HEK293T (cell line): ENCODE measurements at regions not wholly inside any gene's neighbourhood (a gene's known extent, or its start where the extent isn't known, plus 50 kb on each side); places are given as distances from the start of the nearest gene placed in this dataset.

ENCODE experiments used
- CTCF ChIA-PET: fragments of 350-600 bp; formaldehyde crosslinking; extraction: SDS; loops from one replicate; lab custom pipeline; 2021; ENCODE audit warnings: antibody characterized with exemption, inconsistent platforms; lab: Yijun Ruan, JAX
- POLR2A ChIA-PET: fragments of 350-600 bp; formaldehyde crosslinking; extraction: SDS; loops from one replicate; lab custom pipeline; 2020; ENCODE audit warnings: antibody characterized with exemption, inconsistent platforms; lab: Yijun Ruan, JAX
- DNase-seq: peaks from one replicate; pipeline ENCODE4 v3.0.0; 2012; ENCODE audit warnings: mixed read lengths; ENCODE audit errors: extremely low spot score
- ARNT ChIP-seq: fragments of 450-650 bp; IDR thresholded peaks from 2 replicates; pipeline ENCODE4 v1.6.1; 2017; ENCODE audit warnings: mild to moderate bottlenecking
- BHLHE40 ChIP-seq: fragments of 450-650 bp; IDR thresholded peaks from 2 replicates; pipeline ENCODE4 v1.6.1; 2016; ENCODE audit warnings: mild to moderate bottlenecking, moderate library complexity, borderline replicate concordance
- CTBP1 ChIP-seq: fragments of 450-650 bp; IDR thresholded peaks from 2 replicates; pipeline ENCODE4 v1.6.1; 2016; ENCODE audit warnings: borderline replicate concordance
- ELF4 ChIP-seq: fragments of 450-650 bp; IDR thresholded peaks from 2 replicates; pipeline ENCODE4 v1.6.1; 2017; ENCODE audit warnings: antibody characterized with exemption
- FOXA1 ChIP-seq: fragments of 450-650 bp; IDR thresholded peaks from 2 replicates; pipeline ENCODE4 v1.6.1; 2016; ENCODE audit warnings: mild to moderate bottlenecking
- FOXK2 ChIP-seq: fragments of 450-650 bp; IDR thresholded peaks from 2 replicates; pipeline ENCODE4 v1.6.1; 2016; ENCODE audit warnings: mild to moderate bottlenecking
- FOXM1 ChIP-seq: fragments of 450-650 bp; IDR thresholded peaks from 2 replicates; pipeline ENCODE4 v1.6.1; 2017; ENCODE audit warnings: mild to moderate bottlenecking, borderline replicate concordance
- HDGF ChIP-seq: fragments of 450-650 bp; IDR thresholded peaks from 2 replicates; pipeline ENCODE4 v1.6.1; 2017; ENCODE audit warnings: antibody characterized with exemption, borderline replicate concordance
- L3MBTL2 ChIP-seq: fragments of 450-650 bp; conservative IDR thresholded peaks from 2 replicates; pipeline ENCODE4 v1.6.1; 2016; ENCODE audit warnings: mild to moderate bottlenecking
- LEF1 ChIP-seq: fragments of 450-650 bp; IDR thresholded peaks from 2 replicates; pipeline ENCODE4 v1.6.1; 2017; ENCODE audit warnings: mild to moderate bottlenecking, borderline replicate concordance
- NFRKB ChIP-seq: fragments of 450-650 bp; IDR thresholded peaks from 2 replicates; pipeline ENCODE4 v1.6.1; 2016; ENCODE audit warnings: mild to moderate bottlenecking, moderate library complexity
- PKNOX1 ChIP-seq: fragments of 450-650 bp; IDR thresholded peaks from 2 replicates; pipeline ENCODE4 v1.6.1; 2016
- SP1 ChIP-seq: fragments of 450-650 bp; IDR thresholded peaks from 2 replicates; pipeline ENCODE4 v1.6.1; 2017
- SUZ12 ChIP-seq: fragments of 450-650 bp; IDR thresholded peaks from 2 replicates; pipeline ENCODE4 v1.6.1; 2016; ENCODE audit warnings: mild to moderate bottlenecking
- TARDBP ChIP-seq: fragments of 450-650 bp; IDR thresholded peaks from 2 replicates; pipeline ENCODE4 v1.6.1; 2016
- ZNF384 ChIP-seq: fragments of 450-650 bp; IDR thresholded peaks from 2 replicates; pipeline ENCODE4 v1.6.1; 2016

DNA sequence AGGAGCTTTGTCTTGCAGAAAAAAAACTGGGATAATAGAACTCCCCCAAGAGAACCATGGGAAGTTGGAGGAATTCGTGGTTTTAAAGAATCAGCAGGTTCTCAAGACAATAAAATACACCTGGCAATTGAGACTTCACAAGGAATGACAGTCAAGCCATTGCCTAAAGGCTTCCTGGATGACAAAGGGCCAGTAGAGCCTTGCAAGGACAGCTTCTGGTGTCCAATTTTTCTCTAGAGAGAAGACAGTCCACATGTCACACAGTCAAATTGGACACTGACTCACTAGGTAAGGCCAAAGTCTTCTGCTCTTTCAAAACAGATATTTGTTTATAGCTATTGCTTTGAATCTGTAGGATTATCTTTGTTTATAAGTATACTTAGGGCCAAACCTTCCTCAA is 80.3 kb upstream of the BMP5 start:
- ChIA-PET POLR2A (no interaction called here), CTCF (interaction anchor here (0.5 kb wide), 1 partner anchor 1105 kb away, joined by 3 read pairs; no protein-coding TSS in a partner anchor)
- DNase-seq: no peak
- TF ChIP-seq ELF4: no peak
- no peak for TF ChIP-seq ARNT

GRCh38 chr6:55954436-55954835 is 79.0 kb upstream of the BMP5 start:
- ChIA-PET CTCF (interaction anchor here (1.0 kb wide), 1 partner anchor 678 kb away, joined by 5 read pairs; no protein-coding TSS in a partner anchor), POLR2A (no interaction called here)

DNA sequence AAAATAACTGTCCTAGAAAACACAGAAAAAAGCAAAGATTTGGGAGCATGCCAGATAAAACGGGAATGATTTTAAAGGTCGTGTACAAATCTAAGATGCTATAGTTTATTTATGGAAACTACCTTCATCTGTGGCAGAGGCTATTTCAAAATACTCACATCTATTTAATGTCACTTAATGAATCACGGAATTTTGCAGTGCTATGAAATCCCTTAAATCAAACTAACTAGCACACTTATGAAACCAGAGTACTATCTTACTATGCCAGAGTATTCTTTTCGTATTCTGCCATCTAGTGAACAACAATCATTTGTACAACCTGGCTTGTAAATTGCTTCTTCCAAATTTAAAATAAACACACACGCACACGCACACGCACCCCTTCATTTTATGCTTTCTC is 77.9 kb upstream of the BMP5 start:
- DNase-seq: peak; percentile 11
- CTCF ChIA-PET: interaction anchor here (0.7 to 1.0 kb wide), 3 partner anchors 507 to 677 kb away, joined by 3 to 5 read pairs (median 3); no protein-coding TSS in a partner anchor

More at GRCh38 chr6:55954436-55954835, 79.0 kb upstream of the BMP5 start:
- DNase-seq: no peak
- TF ChIP-seq TARDBP: no peak
- no peak for TF ChIP-seq L3MBTL2
- no peak for TF ChIP-seq SP1
- no peak for TF ChIP-seq PKNOX1
- TF ChIP-seq FOXK2: no peak
- no peak for TF ChIP-seq BHLHE40
- TF ChIP-seq FOXA1: no peak
- TF ChIP-seq HDGF: no peak
- TF ChIP-seq SUZ12: no peak
- TF ChIP-seq NFRKB: no peak
- no peak for TF ChIP-seq ELF4
- TF ChIP-seq CTBP1: no peak
- TF ChIP-seq ZNF384: no peak

DNA sequence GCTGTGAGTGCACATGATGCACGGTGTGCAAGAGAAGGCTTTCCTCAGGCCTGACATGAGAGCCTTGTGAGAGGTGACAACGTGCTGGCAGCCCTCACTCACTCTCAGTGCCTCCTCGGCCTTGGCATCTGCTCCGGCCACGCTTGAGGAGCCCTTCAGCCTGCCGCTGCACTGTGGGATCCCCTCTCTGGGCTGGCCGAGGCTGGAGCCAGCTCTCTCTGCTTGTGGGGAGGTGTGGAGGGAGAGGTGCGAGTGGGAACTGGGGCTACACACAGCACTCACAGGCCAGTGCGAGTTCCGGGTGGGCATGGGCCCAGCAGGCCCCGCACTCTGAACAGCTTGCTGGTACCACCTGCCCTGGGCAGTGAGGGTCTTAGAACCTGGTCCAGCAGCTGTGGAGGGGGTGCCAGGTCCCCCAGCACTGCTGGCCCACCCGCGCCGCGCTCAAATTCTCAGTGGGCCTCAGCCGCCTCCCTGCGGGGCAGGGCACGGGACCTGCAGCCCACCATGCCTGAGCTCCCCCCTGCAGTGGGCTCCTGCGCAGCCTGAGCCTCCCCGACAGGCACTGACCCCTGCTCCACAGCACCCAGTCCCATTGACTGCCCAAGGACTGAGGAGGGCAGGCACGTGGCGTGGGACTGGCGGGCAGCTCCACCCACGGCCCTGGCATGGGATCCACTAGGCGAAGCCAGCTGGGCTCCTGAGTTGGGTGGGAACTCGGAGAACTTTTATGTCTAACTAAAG is 74.9 kb upstream of the BMP5 start:
- ChIA-PET POLR2A (no interaction called here), CTCF (no interaction called here)
- DNase-seq: no peak
- TF ChIP-seq PKNOX1: no peak
- TF ChIP-seq SUZ12: no peak
- no peak for TF ChIP-seq L3MBTL2
- no peak for TF ChIP-seq HDGF
- no peak for TF ChIP-seq ELF4
- no peak for TF ChIP-seq CTBP1
- TF ChIP-seq SP1: no peak
- TF ChIP-seq BHLHE40: no peak
- TF ChIP-seq FOXK2: no peak
- no peak for TF ChIP-seq TARDBP
- TF ChIP-seq FOXM1: no peak

More for the DNA sequence above, 77.9 kb upstream of the BMP5 start:
- TF ChIP-seq ZNF384 (no peak), FOXM1 (no peak), SUZ12 (no peak), HDGF (no peak), LEF1 (no peak), TARDBP (no peak), L3MBTL2 (no peak), CTBP1 (no peak), SP1 (no peak), FOXA1 (no peak), BHLHE40 (no peak), ARNT (no peak), FOXK2 (no peak), NFRKB (no peak), PKNOX1 (no peak), ELF4 (no peak)
- POLR2A ChIA-PET: no interaction called here

DNA sequence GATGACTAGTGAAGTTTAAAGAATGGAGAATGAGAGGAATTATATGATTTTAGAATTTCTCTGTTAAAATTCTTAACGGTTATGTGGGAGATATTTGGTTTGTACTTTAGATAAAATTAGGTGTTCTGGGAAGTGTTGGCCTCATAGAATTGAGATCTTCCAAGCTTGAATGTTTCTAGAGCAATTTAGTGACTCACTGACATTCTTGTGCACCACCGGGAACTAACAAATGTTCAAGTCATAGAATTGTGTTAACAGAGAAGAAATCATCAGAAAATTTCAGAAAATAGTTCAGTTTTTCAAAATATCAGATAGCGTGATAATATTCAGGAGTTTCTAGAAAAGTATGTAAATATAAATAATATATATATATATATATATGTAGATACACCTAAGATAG is 67.9 kb upstream of the BMP5 start:
- CTCF ChIA-PET: no interaction called here
- DNase-seq: no peak
- TF ChIP-seq L3MBTL2 (no peak), HDGF (no peak), TARDBP (no peak), SUZ12 (no peak), BHLHE40 (no peak), CTBP1 (no peak), FOXA1 (no peak), ELF4 (no peak), ZNF384 (no peak), ARNT (no peak), SP1 (no peak), FOXM1 (no peak), LEF1 (no peak), NFRKB (no peak), PKNOX1 (no peak), FOXK2 (no peak)
- POLR2A ChIA-PET: no interaction called here

DNA sequence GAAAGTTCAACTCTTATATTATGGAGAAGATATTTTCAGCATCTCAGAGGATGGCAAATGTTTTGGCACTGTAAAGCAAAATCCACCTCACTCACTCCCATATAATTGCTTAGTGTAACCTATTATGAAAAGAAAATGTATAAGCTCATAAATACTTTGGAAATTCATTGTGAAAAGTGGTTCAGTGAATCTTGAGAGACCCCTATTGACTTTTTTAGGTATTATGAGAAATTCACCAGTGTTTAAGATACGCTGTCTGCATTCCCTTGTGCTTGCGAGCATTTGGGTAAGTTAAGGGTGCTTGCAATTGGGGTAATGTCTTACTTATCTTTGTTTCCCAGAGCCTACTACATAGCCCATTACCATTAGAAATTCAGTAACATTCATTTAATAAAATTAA is 66.3 kb upstream of the BMP5 start:
- TF ChIP-seq ELF4: no peak
- TF ChIP-seq NFRKB: no peak
- TF ChIP-seq SUZ12: no peak
- TF ChIP-seq HDGF: no peak
- no peak for TF ChIP-seq LEF1
- TF ChIP-seq FOXM1: no peak
- TF ChIP-seq PKNOX1: no peak
- no peak for TF ChIP-seq BHLHE40
- no peak for TF ChIP-seq ARNT
- TF ChIP-seq CTBP1: no peak
- no peak for TF ChIP-seq ZNF384
- no peak for TF ChIP-seq FOXK2
- no peak for TF ChIP-seq TARDBP
- no peak for DNase-seq
- CTCF ChIA-PET: interaction anchor here (0.7 to 1.6 kb wide), 4 partner anchors 15 to 496 kb away, joined by 3 to 4 read pairs (median 3); no protein-coding TSS in a partner anchor
- POLR2A ChIA-PET: no interaction called here
